Neural cell (in vitro differentiated cells): ENCODE measurements at regions not wholly inside any gene's neighbourhood (a gene's known extent, or its start where the extent isn't known, plus 50 kb on each side); places are given as distances from the start of the nearest gene placed in this dataset.
"Not testable (repeated sequence)": the region's sequence is repeated elsewhere in the genome, so short reads cannot be mapped to it uniquely, and the experiment has no call there.

Source experiments
- H2AFZ ChIP-seq: fragments of 200-600, 300-800 bp; sonication (generic), shearing (Covaris generic); 2 replicates; pipeline ENCODE4 v1.6.0; 2014; ENCODE audit warnings: low read depth, mild to moderate bottlenecking, antibody characterized with exemption, low read length, moderate library complexity
- H3F3A ChIP-seq: fragments of 200-600 bp; shearing (Covaris generic); 2 replicates; pipeline ENCODE4 v1.6.1; 2016; ENCODE audit warnings: mild to moderate bottlenecking, moderate library complexity, mixed read lengths, antibody characterized with exemption, low read length; ENCODE audit not compliant: insufficient read depth, poor library complexity, severe bottlenecking
- H3K27ac ChIP-seq: fragments of 200-600, 300-800 bp; sonication (generic), shearing (Covaris generic); 2 replicates; pipeline ENCODE4 v1.5.1; 2014; ENCODE audit warnings: mild to moderate bottlenecking, low read length, moderate library complexity
- H3K27me3 ChIP-seq: fragments of 300-800, 200-600 bp; sonication (generic), shearing (Covaris generic); 2 replicates; pipeline ENCODE4 v1.6.0; 2014; ENCODE audit warnings: mild to moderate bottlenecking, low read depth, low read length, moderate library complexity; ENCODE audit not compliant: insufficient read depth
- H3K36me3 ChIP-seq: fragments of 300-800, 200-600 bp; sonication (generic), shearing (Covaris generic); 2 replicates; pipeline ENCODE4 v1.5.1; 2014; ENCODE audit warnings: mild to moderate bottlenecking, antibody characterized with exemption, low read length, moderate library complexity; ENCODE audit not compliant: insufficient read depth
- H3K4me2 ChIP-seq: fragments of 300-800, 200-600 bp; sonication (generic), shearing (Covaris generic); 2 replicates; pipeline ENCODE4 v1.6.0; 2014; ENCODE audit warnings: mild to moderate bottlenecking, low read length
- H3K4me3 ChIP-seq: fragments of 300-800, 200-600 bp; sonication (generic), shearing (Covaris generic); 2 replicates; pipeline ENCODE4 v1.5.1; 2014; ENCODE audit warnings: mild to moderate bottlenecking, low read length, moderate library complexity
- H3K79me2 ChIP-seq: fragments of 200-600 bp; shearing (Covaris generic); replicated peaks from 2 replicates; pipeline ENCODE4 v1.6.0; 2014; ENCODE audit warnings: mild to moderate bottlenecking, low read length, moderate library complexity; ENCODE audit not compliant: insufficient read depth
- H3K9ac ChIP-seq: fragments of 300-800, 200-600 bp; sonication (generic), shearing (Covaris generic); 2 replicates; pipeline ENCODE4 v1.6.1; 2016; ENCODE audit warnings: mild to moderate bottlenecking, low read length, mixed read lengths
- H3K9me2 ChIP-seq: fragments of 200-600 bp; shearing (Covaris generic); 2 replicates; pipeline ENCODE4 v1.6.1; 2016; ENCODE audit warnings: mild to moderate bottlenecking, low read length, mixed read lengths; ENCODE audit not compliant: insufficient read depth
- H3K9me3 ChIP-seq: fragments of 200-600, 300-800 bp; sonication (generic), shearing (Covaris generic); 2 replicates; pipeline ENCODE4 v1.6.1; 2016; ENCODE audit warnings: mild to moderate bottlenecking, mixed run types, low read length, moderate library complexity, mixed read lengths
- H4K20me1 ChIP-seq: fragments of 200-600 bp; shearing (Covaris generic); 2 replicates; pipeline ENCODE4 v1.6.1; 2016; ENCODE audit warnings: mild to moderate bottlenecking, mixed run types; ENCODE audit not compliant: insufficient read depth
- CTCF ChIP-seq: fragments of 450-650 bp; IDR thresholded peaks from 2 replicates; pipeline ENCODE4 v1.5.1; 2014; ENCODE audit warnings: antibody characterized with exemption, mild to moderate bottlenecking, moderate library complexity; ENCODE audit not compliant: poor library complexity, severe bottlenecking
- EP300 ChIP-seq: fragments of 450-650 bp; conservative IDR thresholded peaks from 2 replicates; pipeline ENCODE4 v1.6.1; 2014; ENCODE audit warnings: antibody characterized with exemption, mild to moderate bottlenecking, moderate library complexity; ENCODE audit not compliant: poor library complexity, severe bottlenecking
- EZH2 ChIP-seq: fragments of 200-600, 300-800 bp; shearing (Covaris generic), sonication (generic); IDR thresholded peaks from 2 replicates; pipeline ENCODE4 v1.6.1; 2014; ENCODE audit warnings: antibody characterized with exemption, low read length, borderline replicate concordance, mild to moderate bottlenecking; ENCODE audit not compliant: insufficient read depth, poor library complexity, severe bottlenecking
- MXI1 ChIP-seq: fragments of 450-650 bp; conservative IDR thresholded peaks from 2 replicates; pipeline ENCODE4 v1.6.1; 2014; ENCODE audit warnings: antibody characterized with exemption, mild to moderate bottlenecking; ENCODE audit not compliant: poor library complexity, severe bottlenecking
- POLR2AphosphoS5 ChIP-seq: IDR thresholded peaks from 2 replicates; pipeline ENCODE4 v1.6.1; 2012
- RAD21 ChIP-seq: fragments of 450-650 bp; conservative IDR thresholded peaks from 2 replicates; pipeline ENCODE4 v1.6.1; 2014; ENCODE audit warnings: antibody characterized with exemption, mild to moderate bottlenecking, moderate library complexity
- SMC3 ChIP-seq: fragments of 450-650 bp; conservative IDR thresholded peaks from 2 replicates; pipeline ENCODE4 v1.6.1; 2014; ENCODE audit warnings: antibody characterized with exemption, mild to moderate bottlenecking, moderate library complexity; ENCODE audit not compliant: poor library complexity
- TAF1 ChIP-seq: IDR thresholded peaks from 2 replicates; pipeline ENCODE4 v1.6.1; 2012; ENCODE audit warnings: low read depth
- TF ChIP-seq, protein P1 (sequence below): IDR thresholded peaks from 2 replicates; pipeline ENCODE4 v1.6.1; 2012; ENCODE audit warnings: borderline replicate concordance

DNA sequence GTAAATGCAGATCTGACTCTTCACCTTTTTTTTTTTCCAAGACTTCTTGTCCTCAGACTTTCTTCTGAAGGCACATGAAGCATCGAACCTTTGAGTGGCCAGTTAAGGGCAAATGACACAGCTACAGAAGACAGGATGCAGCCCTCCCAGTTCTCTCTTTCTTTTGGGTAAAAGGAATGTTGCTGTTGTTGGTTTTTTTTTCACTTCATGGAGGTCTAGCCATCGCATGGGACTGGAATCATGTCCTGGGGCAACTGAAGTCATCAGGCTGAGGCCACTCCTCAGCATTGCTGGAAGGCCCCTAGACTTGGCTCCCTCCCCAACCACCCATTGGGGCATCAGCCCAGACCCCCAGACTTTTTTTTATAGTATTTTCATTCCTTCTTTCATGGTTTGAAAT is 896.5 kb downstream of the SORCS1 start:
- Histone ChIP-seq H3K79me2 (no peaks in the 10 kb centered on the region), H3K27me3 (no peaks in the 10 kb centered on the region), H3K27ac (no peak overlapping the region), H3K4me3 (no peak overlapping the region), H3K9me3 (no peaks in the 10 kb centered on the region), H2AFZ (no peak overlapping the region), H3K9ac (no peak overlapping the region), H3K36me3 (no peaks in the 10 kb centered on the region), H3F3A (no peaks in the 10 kb centered on the region), H3K9me2 (no peaks in the 10 kb centered on the region), H4K20me1 (no peaks in the 10 kb centered on the region), H3K4me2 (no peak overlapping the region)
- TF ChIP-seq TAF1 (no peak), SMC3 (no peak), EP300 (no peak), POLR2AphosphoS5 (no peak), MXI1 (no peak), RAD21 (no peak), CTCF (no peak), EZH2 (no peak)
- TF ChIP-seq, protein P1, sequence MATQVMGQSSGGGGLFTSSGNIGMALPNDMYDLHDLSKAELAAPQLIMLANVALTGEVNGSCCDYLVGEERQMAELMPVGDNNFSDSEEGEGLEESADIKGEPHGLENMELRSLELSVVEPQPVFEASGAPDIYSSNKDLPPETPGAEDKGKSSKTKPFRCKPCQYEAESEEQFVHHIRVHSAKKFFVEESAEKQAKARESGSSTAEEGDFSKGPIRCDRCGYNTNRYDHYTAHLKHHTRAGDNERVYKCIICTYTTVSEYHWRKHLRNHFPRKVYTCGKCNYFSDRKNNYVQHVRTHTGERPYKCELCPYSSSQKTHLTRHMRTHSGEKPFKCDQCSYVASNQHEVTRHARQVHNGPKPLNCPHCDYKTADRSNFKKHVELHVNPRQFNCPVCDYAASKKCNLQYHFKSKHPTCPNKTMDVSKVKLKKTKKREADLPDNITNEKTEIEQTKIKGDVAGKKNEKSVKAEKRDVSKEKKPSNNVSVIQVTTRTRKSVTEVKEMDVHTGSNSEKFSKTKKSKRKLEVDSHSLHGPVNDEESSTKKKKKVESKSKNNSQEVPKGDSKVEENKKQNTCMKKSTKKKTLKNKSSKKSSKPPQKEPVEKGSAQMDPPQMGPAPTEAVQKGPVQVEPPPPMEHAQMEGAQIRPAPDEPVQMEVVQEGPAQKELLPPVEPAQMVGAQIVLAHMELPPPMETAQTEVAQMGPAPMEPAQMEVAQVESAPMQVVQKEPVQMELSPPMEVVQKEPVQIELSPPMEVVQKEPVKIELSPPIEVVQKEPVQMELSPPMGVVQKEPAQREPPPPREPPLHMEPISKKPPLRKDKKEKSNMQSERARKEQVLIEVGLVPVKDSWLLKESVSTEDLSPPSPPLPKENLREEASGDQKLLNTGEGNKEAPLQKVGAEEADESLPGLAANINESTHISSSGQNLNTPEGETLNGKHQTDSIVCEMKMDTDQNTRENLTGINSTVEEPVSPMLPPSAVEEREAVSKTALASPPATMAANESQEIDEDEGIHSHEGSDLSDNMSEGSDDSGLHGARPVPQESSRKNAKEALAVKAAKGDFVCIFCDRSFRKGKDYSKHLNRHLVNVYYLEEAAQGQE = no peak

- TF ChIP-seq SMC3 (no peak), RAD21 (no peak), TAF1 (no peak), MXI1 (no peak), CTCF (no peak), EZH2 (no peak), EP300 (no peak)
- TF ChIP-seq, protein P1 = no peak
- no peaks in the 10 kb centered on the region for H3K9me2 ChIP-seq
- no peaks in the 10 kb centered on the region for H3F3A ChIP-seq
- no peak overlapping the region for H3K9ac ChIP-seq
- no peak overlapping the region for H3K4me3 ChIP-seq
- no peak overlapping the region for H3K27ac ChIP-seq
- H3K27me3 ChIP-seq = no peaks in the 10 kb centered on the region
- no peaks in the 10 kb centered on the region for H3K36me3 ChIP-seq
- H3K9me3 ChIP-seq = no peaks in the 10 kb centered on the region
- no peaks in the 10 kb centered on the region for H3K79me2 ChIP-seq
- no peak overlapping the region for H2AFZ ChIP-seq
- H3K4me2 ChIP-seq = no peak overlapping the region
- no peaks in the 10 kb centered on the region for H4K20me1 ChIP-seq
Observed at GRCh38 chr10:106267591-106267990, 896.9 kb downstream of the SORCS1 start.

- H3K36me3 ChIP-seq, H3F3A ChIP-seq, H2AFZ ChIP-seq, H3K4me2 ChIP-seq, H3K9me3 ChIP-seq, H3K9me2 ChIP-seq, H3K9ac ChIP-seq, H3K4me3 ChIP-seq, H4K20me1 ChIP-seq, H3K79me2 ChIP-seq, H3K27ac ChIP-seq, H3K27me3 ChIP-seq: not testable (repeated sequence)
Observed at GRCh38 chr10:106257432-106257831, 907.1 kb downstream of the SORCS1 start.
